ENCODE measurements at regions not wholly inside any gene's neighbourhood (a gene's known extent, or its start where the extent isn't known, plus 50 kb on each side); places are given as distances from the start of the nearest gene placed in this dataset.

- no peak for TF ChIP-seq CTCF (IDR thresholded peaks at IDR 0.05; ENCODE audit: control insufficient read depth, insufficient read depth, low read depth, low read length, missing control alignments)
- no peak overlapping the region for H3K4me3 ChIP-seq (ENCODE audit: control insufficient read depth, low read depth, low read length)
- no peak for DNase-seq (ENCODE audit: low read depth)
Measured at GRCh38 chr1:5532811-5533210, 459.4 kb downstream of the NPHP4 start.

- no peak for TF ChIP-seq CTCF (IDR thresholded peaks at IDR 0.05; ENCODE audit: control insufficient read depth, insufficient read depth, low read depth, low read length, missing control alignments)
- no peak for DNase-seq (ENCODE audit: low read depth)
- no peak overlapping the region for H3K4me3 ChIP-seq (ENCODE audit: control insufficient read depth, low read depth, low read length)
Measured at GRCh38 chr1:5526822-5527551, 465.2 kb downstream of the NPHP4 start.

- H3K4me3 ChIP-seq (ENCODE audit: control insufficient read depth, low read depth, low read length): no peak overlapping the region
- DNase-seq (ENCODE audit: low read depth): no peak
- TF ChIP-seq CTCF (IDR thresholded peaks at IDR 0.05; ENCODE audit: control insufficient read depth, insufficient read depth, low read depth, low read length, missing control alignments): no peak
Measured at GRCh38 chr1:5526385-5526750, 465.9 kb downstream of the NPHP4 start.

GRCh38 chr1:5525597-5526384 lies 466.4 kb downstream of the NPHP4 start:
- DNase-seq (ENCODE audit: low read depth): no peak
- TF ChIP-seq CTCF (IDR thresholded peaks at IDR 0.05; ENCODE audit: control insufficient read depth, insufficient read depth, low read depth, low read length, missing control alignments): no peak
- H3K4me3 ChIP-seq (ENCODE audit: control insufficient read depth, low read depth, low read length): no peak overlapping the region

GRCh38 chr1:5522531-5523145 lies 469.6 kb downstream of the NPHP4 start:
- TF ChIP-seq CTCF (IDR thresholded peaks at IDR 0.05; ENCODE audit: control insufficient read depth, insufficient read depth, low read depth, low read length, missing control alignments): no peak
- no peak for DNase-seq (ENCODE audit: low read depth)

GRCh38 chr1:5519366-5520135 lies 472.7 kb downstream of the NPHP4 start:
- DNase-seq (ENCODE audit: low read depth): no peak
- TF ChIP-seq CTCF (IDR thresholded peaks at IDR 0.05; ENCODE audit: control insufficient read depth, insufficient read depth, low read depth, low read length, missing control alignments): no peak

More at GRCh38 chr1:5522531-5523145, 469.6 kb downstream of the NPHP4 start:
- H3K4me3 ChIP-seq (ENCODE audit: control insufficient read depth, low read depth, low read length): no peak overlapping the region

More at GRCh38 chr1:5519366-5520135, 472.7 kb downstream of the NPHP4 start:
- no peak overlapping the region for H3K4me3 ChIP-seq (ENCODE audit: control insufficient read depth, low read depth, low read length)
